Activated CD4-positive, alpha-beta T cell treated with anti-CD3 and anti-CD28 coated beads, Interleukin-10, Interleukin-2, amounts not matched to agents 100 ng/mL and 50 ng/mL, durations not matched to agents 16 hours and 8 hours (primary cell): ENCODE measurements at regions not wholly inside any gene's neighbourhood (a gene's known extent, or its start where the extent isn't known, plus 50 kb on each side); places are given as distances from the start of the nearest gene placed in this dataset.

ENCODE experiments used
- DNase-seq: peaks from one replicate; pipeline ENCODE4 v3.0.0-alpha.2; 2020

GRCh38 chr12:127690161-127690560 is 576.8 kb upstream of the TMEM132C start:
- no peak for DNase-seq

- DNase-seq: no peak
Measured at GRCh38 chr12:127696963-127697362, 570.0 kb upstream of the TMEM132C start.

GRCh38 chr12:127703026-127703425 is 563.9 kb upstream of the TMEM132C start:
- DNase-seq: no peak

- DNase-seq: no peak
Measured at GRCh38 chr12:127711108-127711507, 555.9 kb upstream of the TMEM132C start.

GRCh38 chr12:127712561-127712960 is 554.4 kb upstream of the TMEM132C start:
- DNase-seq: no peak

- no peak for DNase-seq
Measured at GRCh38 chr12:127716166-127716565, 550.8 kb upstream of the TMEM132C start.

- DNase-seq: no peak
Measured at GRCh38 chr12:127717278-127717677, 549.7 kb upstream of the TMEM132C start.

GRCh38 chr12:127720334-127720733 is 546.6 kb upstream of the TMEM132C start:
- no peak for DNase-seq

- DNase-seq: no peak
Measured at GRCh38 chr12:127722611-127723010, 544.4 kb upstream of the TMEM132C start.

GRCh38 chr12:127723251-127723650 is 543.7 kb upstream of the TMEM132C start:
- no peak for DNase-seq

GRCh38 chr12:127726671-127727315 is 540.2 kb upstream of the TMEM132C start:
- no peak for DNase-seq

GRCh38 chr12:127728285-127728684 is 538.7 kb upstream of the TMEM132C start:
- no peak for DNase-seq

- no peak for DNase-seq
Measured at GRCh38 chr12:127728729-127729128, 538.2 kb upstream of the TMEM132C start.

GRCh38 chr12:127729381-127729780 is 537.6 kb upstream of the TMEM132C start:
- DNase-seq: no peak

GRCh38 chr12:127731657-127732056 is 535.3 kb upstream of the TMEM132C start:
- DNase-seq: no peak

- no peak for DNase-seq
Measured at GRCh38 chr12:127742231-127742630, 524.7 kb upstream of the TMEM132C start.

- no peak for DNase-seq
Measured at GRCh38 chr12:127745469-127746212, 521.3 kb upstream of the TMEM132C start.

GRCh38 chr12:127749416-127749815 is 517.6 kb upstream of the TMEM132C start:
- no peak for DNase-seq

- no peak for DNase-seq
Measured at GRCh38 chr12:127750076-127750840, 516.7 kb upstream of the TMEM132C start.

GRCh38 chr12:127752802-127753201 is 514.2 kb upstream of the TMEM132C start:
- no peak for DNase-seq

- no peak for DNase-seq
Measured at GRCh38 chr12:127760357-127760756, 506.6 kb upstream of the TMEM132C start.

GRCh38 chr12:127760996-127761395 is 506.0 kb upstream of the TMEM132C start:
- DNase-seq: no peak

GRCh38 chr12:127761880-127762279 is 505.1 kb upstream of the TMEM132C start:
- no peak for DNase-seq

- DNase-seq: no peak
Measured at GRCh38 chr12:127767656-127768055, 499.3 kb upstream of the TMEM132C start.
